ENCODE measurements at regions not wholly inside any gene's neighbourhood (a gene's known extent, or its start where the extent isn't known, plus 50 kb on each side); places are given as distances from the start of the nearest gene placed in this dataset.

- H3K27me3 ChIP-seq (ENCODE audit: low read depth), result no peaks in the 10 kb centered on the region
- H3K9me3 ChIP-seq (replicated peaks), result no peaks in the 10 kb centered on the region
- intact Hi-C loops (cut with micrococcal nuclease), result no loop called here
- no peak overlapping the region for H3K4me3 ChIP-seq
- no peak for TF ChIP-seq CTCF (IDR thresholded peaks at IDR 0.05; ENCODE audit: borderline replicate concordance)
- no peak for DNase-seq
- H3K27ac ChIP-seq (replicated peaks), result no peak overlapping the region
- peaks cover 12% of the 10 kb centered on the region for H3K4me1 ChIP-seq
- H3K36me3 ChIP-seq, result peaks cover 4% of the 10 kb centered on the region
Observed at GRCh38 chr9:95810133-95810532, 65.4 kb upstream of the ERCC6L2 start.

GRCh38 chr9:95809686-95810085 is 65.8 kb upstream of the ERCC6L2 start:
- H3K4me1 ChIP-seq, result peaks cover 12% of the 10 kb centered on the region

GRCh38 chr9:95808011-95808410 is 67.5 kb upstream of the ERCC6L2 start:
- TF ChIP-seq CTCF (IDR thresholded peaks at IDR 0.05; ENCODE audit: borderline replicate concordance), result no peak
- intact Hi-C loops (cut with micrococcal nuclease), result no loop called here
- H3K27me3 ChIP-seq (ENCODE audit: low read depth), result no peaks in the 10 kb centered on the region
- peaks cover 12% of the 10 kb centered on the region for H3K4me1 ChIP-seq
- no peaks in the 10 kb centered on the region for H3K36me3 ChIP-seq
- H3K9me3 ChIP-seq (replicated peaks), result no peaks in the 10 kb centered on the region
- DNase-seq, result no peak
- no peak overlapping the region for H3K4me3 ChIP-seq
- H3K27ac ChIP-seq (replicated peaks), result peak overlapping the region; percentile 70

More at GRCh38 chr9:95809686-95810085, 65.8 kb upstream of the ERCC6L2 start:
- Histone ChIP-seq H3K27ac (replicated peaks) (no peak overlapping the region), H3K4me3 (no peak overlapping the region), H3K36me3 (peaks cover 4% of the 10 kb centered on the region), H3K9me3 (replicated peaks) (no peaks in the 10 kb centered on the region), H3K27me3 (ENCODE audit: low read depth) (no peaks in the 10 kb centered on the region)
- intact Hi-C loops (cut with micrococcal nuclease), result no loop called here
- no peak for TF ChIP-seq CTCF (IDR thresholded peaks at IDR 0.05; ENCODE audit: borderline replicate concordance)
- no peak for DNase-seq

- intact Hi-C loops (cut with micrococcal nuclease), result no loop called here
- TF ChIP-seq CTCF (IDR thresholded peaks at IDR 0.05; ENCODE audit: borderline replicate concordance), result no peak
- H3K27ac ChIP-seq (replicated peaks), result peak overlapping the region; percentile 70
- no peaks in the 10 kb centered on the region for H3K27me3 ChIP-seq (ENCODE audit: low read depth)
- H3K4me3 ChIP-seq, result no peak overlapping the region
- peaks cover 12% of the 10 kb centered on the region for H3K4me1 ChIP-seq
- DNase-seq, result no peak
- H3K9me3 ChIP-seq (replicated peaks), result no peaks in the 10 kb centered on the region
- H3K36me3 ChIP-seq, result no peaks in the 10 kb centered on the region
Observed at GRCh38 chr9:95807326-95807947, 68.1 kb upstream of the ERCC6L2 start.

GRCh38 chr9:95803197-95803596 is 72.3 kb upstream of the ERCC6L2 start:
- Histone ChIP-seq H3K27ac (replicated peaks) (no peak overlapping the region), H3K9me3 (replicated peaks) (no peaks in the 10 kb centered on the region), H3K4me1 (peaks cover 12% of the 10 kb centered on the region), H3K36me3 (no peaks in the 10 kb centered on the region), H3K4me3 (no peak overlapping the region), H3K27me3 (ENCODE audit: low read depth) (no peaks in the 10 kb centered on the region)
- intact Hi-C loops (cut with micrococcal nuclease), result no loop called here
- no peak for DNase-seq
- TF ChIP-seq CTCF (IDR thresholded peaks at IDR 0.05; ENCODE audit: borderline replicate concordance), result no peak

Measured in left ventricle myocardium inferior (tissue), 1 donor.